D721Med (cell line): ENCODE measurements at regions not wholly inside any gene's neighbourhood (a gene's known extent, or its start where the extent isn't known, plus 50 kb on each side); places are given as distances from the start of the nearest gene placed in this dataset.
"Not testable (repeated sequence)": the region's sequence is repeated elsewhere in the genome, so short reads cannot be mapped to it uniquely, and the experiment has no call there.

ENCODE experiments used
- DNase-seq: peaks from one replicate; pipeline ENCODE4 v3.0.0; 2011; ENCODE audit warnings: low spot score; ENCODE audit not compliant: insufficient read length
- FAIRE-seq: peaks from 2 replicates; lab custom pipeline; 2011; peaks lifted over from hg19 to GRCh38; lab: Jason Lieb, UNC
- CTCF ChIP-seq: IDR thresholded peaks from 2 replicates; pipeline ENCODE4 v1.5.1; 2012; ENCODE audit warnings: mild to moderate bottlenecking, control low read depth; ENCODE audit not compliant: insufficient read depth; ENCODE audit errors: missing control alignments

- FAIRE-seq = no peak
These were observed 1905.4 kb downstream of the C4orf33 start for GRCh38 chr4:131001371-131001770.

GRCh38 chr4:131002132-131002531, 1906.2 kb downstream of the C4orf33 start:
- no peak for FAIRE-seq
- no peak for DNase-seq
- no peak for TF ChIP-seq CTCF

More at GRCh38 chr4:131001371-131001770, 1905.4 kb downstream of the C4orf33 start:
- no peak for DNase-seq
- no peak for TF ChIP-seq CTCF

- DNase-seq = no peak
- no peak for FAIRE-seq
- TF ChIP-seq CTCF = no peak
These were observed 1910.4 kb downstream of the C4orf33 start for GRCh38 chr4:131006388-131006787.

GRCh38 chr4:131011961-131012360, 1916.0 kb downstream of the C4orf33 start:
- not testable (repeated sequence) for DNase-seq, FAIRE-seq

GRCh38 chr4:131013226-131013625, 1917.3 kb downstream of the C4orf33 start:
- no peak for DNase-seq
- no peak for TF ChIP-seq CTCF
- no peak for FAIRE-seq

- no peak for TF ChIP-seq CTCF
- no peak for FAIRE-seq
- no peak for DNase-seq
These were observed 1930.8 kb downstream of the C4orf33 start for GRCh38 chr4:131026771-131027170.

GRCh38 chr4:131044368-131044767, 1948.4 kb downstream of the C4orf33 start:
- DNase-seq (no peak), FAIRE-seq (no peak)
- TF ChIP-seq CTCF = no peak

GRCh38 chr4:131046821-131047220, 1950.9 kb downstream of the C4orf33 start:
- no peak for FAIRE-seq
- TF ChIP-seq CTCF = no peak
- DNase-seq = no peak
